ENCODE measurements at regions not wholly inside any gene's neighbourhood (a gene's known extent, or its start where the extent isn't known, plus 50 kb on each side); places are given as distances from the start of the nearest gene placed in this dataset.

- H3K4me3 ChIP-seq (ENCODE audit: low read length): no peak overlapping the region
- no peak for TF ChIP-seq ZNF274 (IDR thresholded peaks at IDR 0.05; ENCODE audit: low read depth, low read length)
These were observed 296.8 kb downstream of the EFNB2 start for GRCh38 chr13:106238690-106239089.

- no peak overlapping the region for H3K4me3 ChIP-seq (ENCODE audit: low read length)
- TF ChIP-seq ZNF274 (IDR thresholded peaks at IDR 0.05; ENCODE audit: low read depth, low read length): no peak
These were observed 300.8 kb downstream of the EFNB2 start for GRCh38 chr13:106234636-106235035.

- H3K4me3 ChIP-seq (ENCODE audit: low read length): no peak overlapping the region
- TF ChIP-seq ZNF274 (IDR thresholded peaks at IDR 0.05; ENCODE audit: low read depth, low read length): no peak
These were observed 302.2 kb downstream of the EFNB2 start for GRCh38 chr13:106233134-106233735.

GRCh38 chr13:106232681-106233080 lies 302.8 kb downstream of the EFNB2 start:
- no peak for TF ChIP-seq ZNF274 (IDR thresholded peaks at IDR 0.05; ENCODE audit: low read depth, low read length)
- H3K4me3 ChIP-seq (ENCODE audit: low read length): no peak overlapping the region

GRCh38 chr13:106230450-106230849 lies 305.0 kb downstream of the EFNB2 start:
- no peak for TF ChIP-seq ZNF274 (IDR thresholded peaks at IDR 0.05; ENCODE audit: low read depth, low read length)
- H3K4me3 ChIP-seq (ENCODE audit: low read length): no peak overlapping the region

- no peak overlapping the region for H3K4me3 ChIP-seq (ENCODE audit: low read length)
- TF ChIP-seq ZNF274 (IDR thresholded peaks at IDR 0.05; ENCODE audit: low read depth, low read length): no peak
These were observed 310.3 kb downstream of the EFNB2 start for GRCh38 chr13:106225126-106225525.

- H3K4me3 ChIP-seq (ENCODE audit: low read length): no peak overlapping the region
- TF ChIP-seq ZNF274 (IDR thresholded peaks at IDR 0.05; ENCODE audit: low read depth, low read length): no peak
These were observed 315.3 kb downstream of the EFNB2 start for GRCh38 chr13:106220211-106220610.

- TF ChIP-seq ZNF274 (IDR thresholded peaks at IDR 0.05; ENCODE audit: low read depth, low read length): no peak
- H3K4me3 ChIP-seq (ENCODE audit: low read length): no peak overlapping the region
These were observed 322.3 kb downstream of the EFNB2 start for GRCh38 chr13:106213028-106213757.

GRCh38 chr13:106212386-106213010 lies 323.0 kb downstream of the EFNB2 start:
- no peak for TF ChIP-seq ZNF274 (IDR thresholded peaks at IDR 0.05; ENCODE audit: low read depth, low read length)
- no peak overlapping the region for H3K4me3 ChIP-seq (ENCODE audit: low read length)

- no peak for TF ChIP-seq ZNF274 (IDR thresholded peaks at IDR 0.05; ENCODE audit: low read depth, low read length)
- no peak overlapping the region for H3K4me3 ChIP-seq (ENCODE audit: low read length)
These were observed 325.1 kb downstream of the EFNB2 start for GRCh38 chr13:106210324-106210723.

- no peak for TF ChIP-seq ZNF274 (IDR thresholded peaks at IDR 0.05; ENCODE audit: low read depth, low read length)
- no peak overlapping the region for H3K4me3 ChIP-seq (ENCODE audit: low read length)
These were observed 329.6 kb downstream of the EFNB2 start for GRCh38 chr13:106205871-106206270.

GRCh38 chr13:106197496-106197895 lies 338.0 kb downstream of the EFNB2 start:
- TF ChIP-seq ZNF274 (IDR thresholded peaks at IDR 0.05; ENCODE audit: low read depth, low read length): no peak
- no peak overlapping the region for H3K4me3 ChIP-seq (ENCODE audit: low read length)

GRCh38 chr13:106187501-106188095 lies 347.9 kb downstream of the EFNB2 start:
- no peak for TF ChIP-seq ZNF274 (IDR thresholded peaks at IDR 0.05; ENCODE audit: low read depth, low read length)
- H3K4me3 ChIP-seq (ENCODE audit: low read length): no peak overlapping the region

- H3K4me3 ChIP-seq (ENCODE audit: low read length): no peak overlapping the region
- no peak for TF ChIP-seq ZNF274 (IDR thresholded peaks at IDR 0.05; ENCODE audit: low read depth, low read length)
These were observed 348.4 kb downstream of the EFNB2 start for GRCh38 chr13:106187101-106187500.

All from GM08714 (cell line).